WTC11 (cell line): ENCODE measurements at regions not wholly inside any gene's neighbourhood (a gene's known extent, or its start where the extent isn't known, plus 50 kb on each side); places are given as distances from the start of the nearest gene placed in this dataset.

Source experiments
- ATAC-seq: fragments of 200-7000 bp; cut with Tn5 transposase; 2 replicates; pipeline ENCODE4 v1.10.0; 2021; ENCODE audit warnings: mild to moderate bottlenecking, moderate library complexity
- CTCF ChIA-PET: fragments of 300-600 bp; sonication (Branson Sonifier 250); formaldehyde crosslinking; loops from one replicate; lab custom pipeline; 2021; ENCODE audit warnings: antibody characterized with exemption; lab: Charles Lee
- POLR2A ChIA-PET: fragments of 350-600 bp; sonication (Branson Sonifier 250); formaldehyde crosslinking; loops from one replicate; lab custom pipeline; 2021; ENCODE audit warnings: antibody characterized with exemption; lab: Charles Lee
- DNase-seq: peaks from one replicate; pipeline ENCODE4 v3.0.0; 2021; ENCODE audit warnings: low spot score
- H3K27ac Mint-ChIP-seq: 2 replicates; pipeline ENCODE4 v1.8.0; 2021; ENCODE audit warnings: mixed read lengths
- H3K27me3 Mint-ChIP-seq: 2 replicates; pipeline ENCODE4 v1.8.0; 2021; ENCODE audit warnings: low read depth, mild to moderate bottlenecking, moderate library complexity, mixed read lengths
- H3K36me3 Mint-ChIP-seq: 2 replicates; pipeline ENCODE4 v1.8.0; 2021; ENCODE audit warnings: mixed read lengths
- H3K4me1 Mint-ChIP-seq: 2 replicates; pipeline ENCODE4 v1.8.0; 2022; ENCODE audit warnings: mixed read lengths
- H3K4me3 Mint-ChIP-seq: 2 replicates; pipeline ENCODE4 v1.8.0; 2021; ENCODE audit warnings: mild to moderate bottlenecking, moderate library complexity, mixed read lengths
- H3K9me3 Mint-ChIP-seq: 2 replicates; pipeline ENCODE4 v1.8.0; 2021; ENCODE audit warnings: mixed read lengths
- E2F4 ChIP-seq: sonication (generic); formaldehyde crosslinking; IDR thresholded peaks from 2 replicates; pipeline ENCODE4 v1.8.1; 2022; ENCODE audit warnings: low read depth, mild to moderate bottlenecking, moderate library complexity, missing genetic modification reagents, borderline replicate concordance
- ETV6 ChIP-seq: sonication (generic); formaldehyde crosslinking; IDR thresholded peaks from 2 replicates; pipeline ENCODE4 v1.8.1; 2022; ENCODE audit warnings: mild to moderate bottlenecking, missing genetic modification reagents
- FOXP1 ChIP-seq: sonication (generic); formaldehyde crosslinking; IDR thresholded peaks from 2 replicates; pipeline ENCODE4 v1.8.0; 2022; ENCODE audit warnings: missing genetic modification reagents, mild to moderate bottlenecking, moderate library complexity, borderline replicate concordance
- HMGA2 ChIP-seq: fragments of 250-450 bp; sonication (Bioruptor Pico); IDR thresholded peaks from 2 replicates; pipeline ENCODE4 v1.4.0; 2021; ENCODE audit warnings: mild to moderate bottlenecking, moderate library complexity
- JAZF1 ChIP-seq: fragments of 250-450 bp; sonication (Bioruptor Pico); IDR thresholded peaks from 2 replicates; pipeline ENCODE4 v1.9.0; 2021; ENCODE audit warnings: moderate library complexity, mild to moderate bottlenecking, inconsistent platforms
- MYBL2 ChIP-seq: sonication (generic); formaldehyde crosslinking; IDR thresholded peaks from 2 replicates; pipeline ENCODE4 v1.8.1; 2023; ENCODE audit warnings: mild to moderate bottlenecking, moderate library complexity, missing genetic modification reagents
- NR3C1 ChIP-seq: sonication (generic); formaldehyde crosslinking; conservative IDR thresholded peaks from 2 replicates; pipeline ENCODE4 v1.8.1; 2023; ENCODE audit warnings: low read depth, mild to moderate bottlenecking, missing genetic modification reagents
- SMAD4 ChIP-seq: sonication (generic); formaldehyde crosslinking; IDR thresholded peaks from 2 replicates; pipeline ENCODE4 v1.8.0; 2022; ENCODE audit warnings: mild to moderate bottlenecking, missing genetic modification reagents
- SP1 ChIP-seq: sonication (generic); formaldehyde crosslinking; conservative IDR thresholded peaks from 2 replicates; pipeline ENCODE4 v1.8.1; 2022; ENCODE audit warnings: missing genetic modification reagents
- TEAD1 ChIP-seq: sonication (generic); formaldehyde crosslinking; IDR thresholded peaks from 2 replicates; pipeline ENCODE4 v1.8.0; 2022; ENCODE audit warnings: mild to moderate bottlenecking, missing genetic modification reagents
- ZBTB21 ChIP-seq: sonication (generic); formaldehyde crosslinking; IDR thresholded peaks from 2 replicates; pipeline ENCODE4 v1.8.1; 2023; ENCODE audit warnings: mild to moderate bottlenecking, missing genetic modification reagents, borderline replicate concordance
- ZBTB43 ChIP-seq: sonication (generic); formaldehyde crosslinking; IDR thresholded peaks from 2 replicates; pipeline ENCODE4 v1.8.1; 2023; ENCODE audit warnings: mild to moderate bottlenecking, missing genetic modification reagents
- ZNF396 ChIP-seq: fragments of 250-450 bp; sonication (Bioruptor Pico); IDR thresholded peaks from 2 replicates; pipeline ENCODE4 v1.8.0; 2021; ENCODE audit warnings: mild to moderate bottlenecking, moderate library complexity, borderline replicate concordance
- ZNF423 ChIP-seq: fragments of 250-450 bp; sonication (Bioruptor Pico); IDR thresholded peaks from 2 replicates; pipeline ENCODE4 v2.1.2; 2022; ENCODE audit warnings: mild to moderate bottlenecking, moderate library complexity
- ZNF512 ChIP-seq: sonication (generic); formaldehyde crosslinking; IDR thresholded peaks from 2 replicates; pipeline ENCODE4 v1.8.1; 2022; ENCODE audit warnings: missing genetic modification reagents, borderline replicate concordance
- ZNF671 ChIP-seq: fragments of 250-450 bp; sonication (Bioruptor Pico); IDR thresholded peaks from 2 replicates; pipeline ENCODE4 v1.8.0; 2021; ENCODE audit warnings: mild to moderate bottlenecking
- TF ChIP-seq, protein P1 (sequence below): sonication (generic); formaldehyde crosslinking; IDR thresholded peaks from 2 replicates; pipeline ENCODE4 v1.8.0; 2022; ENCODE audit warnings: mild to moderate bottlenecking, missing genetic modification reagents
- TF ChIP-seq, protein P2 (sequence below): sonication (generic); formaldehyde crosslinking; IDR thresholded peaks from 2 replicates; pipeline ENCODE4 v1.8.0; 2022; ENCODE audit warnings: mild to moderate bottlenecking, missing genetic modification reagents
- TF ChIP-seq, protein P3 (sequence below): fragments of 250-450 bp; sonication (Bioruptor Pico); IDR thresholded peaks from 2 replicates; pipeline ENCODE4 v1.9.0; 2021; ENCODE audit warnings: mild to moderate bottlenecking, borderline replicate concordance

GRCh38 chr6:153832543-153832942 lies 206.5 kb upstream of the OPRM1 start:
- peaks cover 64% of the 10 kb centered on the region for H3K4me1 Mint-ChIP-seq
- ATAC-seq = no peak
- ChIA-PET CTCF (interaction anchor here (1.3 kb wide), 1 partner anchor 18 kb away, joined by 4 read pairs; no protein-coding TSS in a partner anchor), POLR2A (no interaction called here)
- peaks cover 4% of the 10 kb centered on the region for H3K9me3 Mint-ChIP-seq
- H3K27ac Mint-ChIP-seq = peak overlapping the region; percentile 9; the same call in 1 of the 2 replicates
- no peaks in the 10 kb centered on the region for H3K27me3 Mint-ChIP-seq
- DNase-seq = no peak
- H3K4me3 Mint-ChIP-seq = peak overlapping the region; percentile 23; the same call in 1 of the 2 replicates
- TF ChIP-seq ZBTB21 (CRISPR knock-in tag) (0 out of 2 replicates have a peak, but pooled peaks have one; percentile 41), ZBTB43 (CRISPR knock-in tag) (no peak)
- H3K36me3 Mint-ChIP-seq = peaks cover 3% of the 10 kb centered on the region; the same call in 1 of the 2 replicates

DNA sequence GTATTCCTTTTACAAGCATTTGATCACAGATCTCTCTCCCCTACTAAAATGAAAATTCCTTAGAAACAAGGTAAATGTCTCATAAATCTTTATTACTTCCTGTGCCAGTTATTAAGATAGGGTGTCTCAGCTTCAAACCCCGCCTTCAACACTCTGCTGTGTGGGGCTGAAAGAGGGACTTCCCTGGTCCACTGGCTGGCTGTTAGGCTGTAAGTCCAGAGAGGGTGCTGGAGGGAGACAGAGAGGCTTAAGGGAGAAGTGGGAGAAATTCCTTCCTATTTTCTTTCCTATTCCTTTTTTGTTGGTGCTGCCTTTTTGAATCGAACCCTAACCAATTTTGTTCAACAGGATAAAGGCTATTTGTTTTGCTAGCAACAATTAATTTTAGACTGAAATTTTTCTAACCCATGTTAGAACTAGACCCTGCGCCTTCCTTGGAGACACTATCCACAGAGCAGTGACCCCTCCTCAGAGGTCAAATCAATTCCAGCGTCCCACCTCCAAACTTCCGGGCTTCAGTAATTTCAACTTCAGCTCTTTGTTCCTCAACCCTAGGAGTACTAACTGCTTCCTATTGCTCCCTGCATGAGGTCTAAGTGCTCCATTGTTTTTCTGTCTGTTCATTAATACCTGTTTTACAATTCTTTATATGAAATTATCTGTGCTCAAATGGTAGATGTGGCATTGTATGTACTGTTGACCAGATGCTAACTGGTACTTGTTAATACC lies 207.5 kb upstream of the OPRM1 start:
- Mint-ChIP-seq H3K4me1 (peaks cover 64% of the 10 kb centered on the region), H3K36me3 (peaks cover 3% of the 10 kb centered on the region; the same call in 1 of the 2 replicates), H3K27me3 (no peaks in the 10 kb centered on the region), H3K27ac (peak overlapping the region; percentile 64), H3K9me3 (peaks cover 6% of the 10 kb centered on the region), H3K4me3 (peak overlapping the region; percentile 24; the same call in 1 of the 2 replicates)
- ChIA-PET CTCF (interaction anchor here (1.3 kb wide), 1 partner anchor 17 kb away, joined by 4 read pairs; no protein-coding TSS in a partner anchor), POLR2A (no interaction called here)
- no peak for DNase-seq
- ATAC-seq = peak; percentile 92
- TF ChIP-seq ZNF512 (CRISPR knock-in tag) = no peak
- 0 out of 2 replicates have a peak, but pooled peaks have one; percentile 50 for TF ChIP-seq ETV6 (CRISPR knock-in tag)
- TF ChIP-seq TEAD1 (CRISPR knock-in tag) = 0 out of 2 replicates have a peak, but pooled peaks have one; percentile 64
- no peak for TF ChIP-seq MYBL2 (CRISPR knock-in tag)
- TF ChIP-seq SP1 (CRISPR knock-in tag) = 0 out of 2 replicates have a peak, but pooled peaks have one; percentile 23
- TF ChIP-seq, protein P1, sequence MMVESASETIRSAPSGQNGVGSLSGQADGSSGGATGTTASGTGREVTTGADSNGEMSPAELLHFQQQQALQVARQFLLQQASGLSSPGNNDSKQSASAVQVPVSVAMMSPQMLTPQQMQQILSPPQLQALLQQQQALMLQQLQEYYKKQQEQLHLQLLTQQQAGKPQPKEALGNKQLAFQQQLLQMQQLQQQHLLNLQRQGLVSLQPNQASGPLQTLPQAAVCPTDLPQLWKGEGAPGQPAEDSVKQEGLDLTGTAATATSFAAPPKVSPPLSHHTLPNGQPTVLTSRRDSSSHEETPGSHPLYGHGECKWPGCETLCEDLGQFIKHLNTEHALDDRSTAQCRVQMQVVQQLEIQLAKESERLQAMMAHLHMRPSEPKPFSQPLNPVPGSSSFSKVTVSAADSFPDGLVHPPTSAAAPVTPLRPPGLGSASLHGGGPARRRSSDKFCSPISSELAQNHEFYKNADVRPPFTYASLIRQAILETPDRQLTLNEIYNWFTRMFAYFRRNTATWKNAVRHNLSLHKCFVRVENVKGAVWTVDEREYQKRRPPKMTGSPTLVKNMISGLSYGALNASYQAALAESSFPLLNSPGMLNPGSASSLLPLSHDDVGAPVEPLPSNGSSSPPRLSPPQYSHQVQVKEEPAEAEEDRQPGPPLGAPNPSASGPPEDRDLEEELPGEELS (CRISPR knock-in tag) = peak; percentile 17; the same call in 1 of the 2 replicates
- TF ChIP-seq NR3C1 (CRISPR knock-in tag) = no peak
- TF ChIP-seq HMGA2 (CRISPR knock-in tag) = no peak
- TF ChIP-seq, protein P2, sequence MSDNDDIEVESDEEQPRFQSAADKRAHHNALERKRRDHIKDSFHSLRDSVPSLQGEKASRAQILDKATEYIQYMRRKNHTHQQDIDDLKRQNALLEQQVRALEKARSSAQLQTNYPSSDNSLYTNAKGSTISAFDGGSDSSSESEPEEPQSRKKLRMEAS = no peak

DNA sequence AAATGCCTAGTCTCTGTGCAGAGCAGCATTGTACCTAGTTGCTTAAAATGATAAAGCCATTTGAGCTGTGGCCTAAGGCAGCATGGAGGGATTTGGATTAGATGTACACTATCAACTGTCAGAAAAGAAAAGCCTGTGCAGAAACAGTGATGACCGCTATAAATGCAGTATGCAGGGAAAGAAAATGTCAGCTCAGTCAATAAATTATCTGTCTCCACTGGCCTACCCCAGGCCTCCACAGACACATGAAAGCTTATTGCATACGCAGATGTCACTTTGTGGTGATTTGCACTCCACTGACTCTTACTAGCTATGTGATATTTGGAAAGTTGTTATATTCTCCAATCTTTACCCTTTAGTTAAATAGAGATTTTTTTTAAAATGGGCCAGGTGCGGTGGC lies 221.9 kb upstream of the OPRM1 start:
- Mint-ChIP-seq H3K4me3 (no peak overlapping the region), H3K27ac (no peak overlapping the region), H3K9me3 (peaks cover 45% of the 10 kb centered on the region), H3K4me1 (no peaks in the 10 kb centered on the region), H3K27me3 (no peaks in the 10 kb centered on the region), H3K36me3 (peaks cover 20% of the 10 kb centered on the region)
- DNase-seq (no peak), ATAC-seq (no peak)
- ChIA-PET POLR2A (no interaction called here), CTCF (no interaction called here)
- no peak for TF ChIP-seq SMAD4
- no peak for TF ChIP-seq ZNF396 (CRISPR knock-in tag)
- TF ChIP-seq FOXP1 (CRISPR knock-in tag) = no peak
- TF ChIP-seq SP1 (CRISPR knock-in tag) = no peak
- TF ChIP-seq ZNF671 (CRISPR knock-in tag) = no peak
- TF ChIP-seq ZNF423 = no peak
- no peak for TF ChIP-seq JAZF1
- no peak for TF ChIP-seq MYBL2 (CRISPR knock-in tag)
- TF ChIP-seq, protein P3, sequence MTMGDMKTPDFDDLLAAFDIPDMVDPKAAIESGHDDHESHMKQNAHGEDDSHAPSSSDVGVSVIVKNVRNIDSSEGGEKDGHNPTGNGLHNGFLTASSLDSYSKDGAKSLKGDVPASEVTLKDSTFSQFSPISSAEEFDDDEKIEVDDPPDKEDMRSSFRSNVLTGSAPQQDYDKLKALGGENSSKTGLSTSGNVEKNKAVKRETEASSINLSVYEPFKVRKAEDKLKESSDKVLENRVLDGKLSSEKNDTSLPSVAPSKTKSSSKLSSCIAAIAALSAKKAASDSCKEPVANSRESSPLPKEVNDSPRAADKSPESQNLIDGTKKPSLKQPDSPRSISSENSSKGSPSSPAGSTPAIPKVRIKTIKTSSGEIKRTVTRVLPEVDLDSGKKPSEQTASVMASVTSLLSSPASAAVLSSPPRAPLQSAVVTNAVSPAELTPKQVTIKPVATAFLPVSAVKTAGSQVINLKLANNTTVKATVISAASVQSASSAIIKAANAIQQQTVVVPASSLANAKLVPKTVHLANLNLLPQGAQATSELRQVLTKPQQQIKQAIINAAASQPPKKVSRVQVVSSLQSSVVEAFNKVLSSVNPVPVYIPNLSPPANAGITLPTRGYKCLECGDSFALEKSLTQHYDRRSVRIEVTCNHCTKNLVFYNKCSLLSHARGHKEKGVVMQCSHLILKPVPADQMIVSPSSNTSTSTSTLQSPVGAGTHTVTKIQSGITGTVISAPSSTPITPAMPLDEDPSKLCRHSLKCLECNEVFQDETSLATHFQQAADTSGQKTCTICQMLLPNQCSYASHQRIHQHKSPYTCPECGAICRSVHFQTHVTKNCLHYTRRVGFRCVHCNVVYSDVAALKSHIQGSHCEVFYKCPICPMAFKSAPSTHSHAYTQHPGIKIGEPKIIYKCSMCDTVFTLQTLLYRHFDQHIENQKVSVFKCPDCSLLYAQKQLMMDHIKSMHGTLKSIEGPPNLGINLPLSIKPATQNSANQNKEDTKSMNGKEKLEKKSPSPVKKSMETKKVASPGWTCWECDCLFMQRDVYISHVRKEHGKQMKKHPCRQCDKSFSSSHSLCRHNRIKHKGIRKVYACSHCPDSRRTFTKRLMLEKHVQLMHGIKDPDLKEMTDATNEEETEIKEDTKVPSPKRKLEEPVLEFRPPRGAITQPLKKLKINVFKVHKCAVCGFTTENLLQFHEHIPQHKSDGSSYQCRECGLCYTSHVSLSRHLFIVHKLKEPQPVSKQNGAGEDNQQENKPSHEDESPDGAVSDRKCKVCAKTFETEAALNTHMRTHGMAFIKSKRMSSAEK (CRISPR knock-in tag) = no peak
- TF ChIP-seq E2F4 (CRISPR knock-in tag) = no peak
